ENCODE measurements at regions not wholly inside any gene's neighbourhood (a gene's known extent, or its start where the extent isn't known, plus 50 kb on each side); places are given as distances from the start of the nearest gene placed in this dataset.

DNA sequence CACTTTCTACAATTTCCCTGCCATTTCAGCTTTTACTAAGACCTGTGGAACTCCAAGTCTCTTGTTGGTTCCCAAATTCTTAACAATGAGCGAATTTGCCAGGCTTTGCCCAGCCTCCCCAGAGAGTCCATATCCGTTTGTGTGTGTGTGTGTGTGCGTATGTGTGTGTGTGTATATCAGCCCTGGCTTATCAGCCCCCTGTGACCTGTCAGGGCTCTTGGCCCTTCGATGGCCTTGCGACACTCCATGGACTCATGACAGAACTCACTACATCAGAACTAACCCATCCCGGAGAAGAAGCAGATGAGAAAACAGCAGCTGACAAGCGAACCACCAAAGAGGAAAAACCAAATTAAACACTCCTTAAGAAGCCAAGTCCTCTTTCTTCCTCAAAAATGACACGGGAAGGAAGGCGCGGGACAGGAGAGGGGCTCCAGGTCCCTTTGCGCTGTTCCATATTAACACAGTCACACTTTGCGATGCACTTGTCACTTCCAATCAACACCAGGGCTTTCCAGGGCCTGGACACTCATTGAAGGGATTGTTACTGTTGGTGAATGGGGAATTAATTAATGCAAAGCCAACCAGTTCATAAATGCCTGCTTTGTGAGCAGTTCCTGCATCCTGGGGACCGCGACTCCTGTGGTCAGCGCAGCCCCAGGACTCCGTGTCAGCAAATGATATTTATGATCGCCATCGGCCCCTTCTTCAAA, 524.0 kb downstream of the CD83 start:
- no peak for DNase-seq (ENCODE audit: low spot score)
- intact Hi-C loops (cut with DNase I), result no loop called here

DNA sequence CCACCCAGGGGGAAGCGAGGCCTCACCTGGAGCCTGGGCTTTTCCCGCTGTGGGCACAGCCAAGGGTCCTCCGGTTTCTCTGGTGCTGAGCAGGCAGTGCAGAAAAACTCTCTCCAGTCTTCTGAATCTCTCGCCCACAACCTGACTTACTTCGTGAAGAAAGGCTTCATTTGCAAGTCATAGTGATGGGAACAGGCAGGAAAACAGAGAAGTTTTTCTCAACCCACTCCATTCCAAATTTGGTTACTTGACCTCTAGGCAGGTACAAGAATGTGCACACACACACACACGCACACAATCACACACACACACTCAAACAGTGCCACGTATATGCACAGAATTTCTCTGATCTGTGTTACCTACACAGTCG, 524.5 kb downstream of the CD83 start:
- intact Hi-C loops (cut with DNase I), result no loop called here

DNA sequence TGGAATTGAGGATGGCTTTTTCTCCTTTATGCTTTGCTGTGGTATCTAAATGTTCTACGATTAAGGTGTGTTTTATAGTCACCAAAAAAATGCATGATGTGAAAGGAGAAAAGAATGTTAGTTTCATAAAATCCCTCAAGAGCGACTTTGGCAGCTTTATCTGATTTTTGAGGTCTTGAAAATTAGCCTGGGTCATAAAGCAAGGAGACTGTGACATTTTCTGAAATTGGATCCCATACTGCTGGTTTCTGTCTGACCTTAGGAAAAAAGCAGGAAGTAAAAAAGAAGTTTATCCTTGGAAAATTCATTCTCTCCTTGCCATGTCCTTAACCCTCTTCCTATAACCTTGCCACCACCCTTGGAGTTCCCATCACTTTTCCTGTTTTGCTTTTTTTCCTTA, 525.3 kb downstream of the CD83 start:
- no peak for DNase-seq (ENCODE audit: low spot score)
- intact Hi-C loops (cut with DNase I), result no loop called here

More for the DNA sequence above, 524.5 kb downstream of the CD83 start:
- no peak for DNase-seq (ENCODE audit: low spot score)

DNA sequence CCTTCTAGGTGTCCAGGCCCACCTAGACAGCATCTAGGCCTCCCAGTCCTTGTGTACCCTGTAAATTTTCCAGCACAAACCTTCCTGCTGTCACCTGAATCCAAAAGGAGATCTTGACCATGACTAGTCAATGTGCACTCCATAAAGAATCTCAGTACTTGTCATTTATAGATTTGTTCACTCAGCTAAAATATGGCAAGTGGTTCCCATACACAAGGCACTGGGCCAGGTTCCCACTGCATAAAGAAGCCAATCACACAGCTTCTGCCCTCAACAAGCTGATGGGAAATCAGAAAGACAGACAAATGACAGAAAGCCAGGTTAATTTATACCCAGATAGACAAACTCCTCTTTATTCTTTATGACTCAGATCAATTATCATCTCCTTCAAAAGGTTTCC, 526.8 kb downstream of the CD83 start:
- DNase-seq (ENCODE audit: low spot score), result no peak
- intact Hi-C loops (cut with DNase I), result no loop called here

DNA sequence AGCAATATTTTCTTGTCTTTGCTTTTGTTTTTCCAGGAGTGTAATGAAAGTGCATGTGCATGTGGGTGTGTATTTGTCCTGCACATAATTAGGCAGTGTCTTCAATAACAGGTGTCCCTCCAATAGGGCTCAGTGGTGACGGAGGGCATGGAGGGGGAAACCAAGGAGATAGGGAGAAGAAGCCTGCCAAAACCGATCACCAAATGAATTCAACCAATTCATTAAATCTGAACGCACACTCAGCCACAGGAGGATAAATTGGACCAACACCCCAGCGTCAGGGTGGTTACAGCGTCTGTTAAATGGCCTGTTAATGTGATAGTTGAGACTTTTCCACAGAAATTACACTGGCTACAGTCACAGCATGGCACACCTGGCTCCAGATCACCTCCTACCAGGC, 527.6 kb downstream of the CD83 start:
- intact Hi-C loops (cut with DNase I), result no loop called here
- no peak for DNase-seq (ENCODE audit: low spot score)

DNA sequence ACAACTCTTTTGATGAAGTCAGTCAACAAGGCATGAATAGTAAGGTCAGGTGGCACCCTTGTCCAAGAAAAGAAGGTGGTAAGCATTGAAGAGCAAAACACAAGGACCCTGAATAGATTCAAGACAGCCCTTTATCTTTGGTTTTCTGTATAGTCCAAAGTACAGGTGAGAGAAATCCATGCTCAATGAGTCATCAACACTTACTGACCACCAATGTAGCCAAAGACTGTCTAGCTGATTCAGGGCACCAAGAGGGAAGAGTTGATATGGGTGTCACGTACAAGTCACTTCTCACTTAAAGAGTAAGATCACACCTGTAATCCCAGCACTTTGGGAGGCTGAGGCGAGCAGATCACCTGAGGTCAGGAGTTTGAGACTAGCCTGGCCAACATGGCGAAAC, 528.3 kb downstream of the CD83 start:
- no peak for DNase-seq (ENCODE audit: low spot score)
- intact Hi-C loops (cut with DNase I), result no loop called here

DNA sequence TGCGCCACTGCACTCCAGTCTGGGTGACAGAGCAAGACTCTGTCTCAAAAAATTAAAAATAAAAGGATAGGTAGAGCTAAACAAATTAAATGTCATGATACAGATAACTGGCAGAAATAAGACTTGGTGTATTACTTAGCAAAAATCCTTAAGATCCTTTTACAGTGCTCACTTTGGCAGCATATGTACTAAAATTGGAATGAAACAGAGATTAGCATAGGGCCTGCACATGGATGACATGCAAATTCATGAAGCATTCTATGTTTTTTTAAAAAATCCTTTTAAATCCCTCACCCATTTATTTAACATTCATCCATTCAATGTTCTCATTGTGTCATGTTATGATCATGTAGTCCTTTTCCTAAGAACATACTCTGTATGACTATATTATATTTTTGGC, 528.8 kb downstream of the CD83 start:
- intact Hi-C loops (cut with DNase I), result no loop called here

DNA sequence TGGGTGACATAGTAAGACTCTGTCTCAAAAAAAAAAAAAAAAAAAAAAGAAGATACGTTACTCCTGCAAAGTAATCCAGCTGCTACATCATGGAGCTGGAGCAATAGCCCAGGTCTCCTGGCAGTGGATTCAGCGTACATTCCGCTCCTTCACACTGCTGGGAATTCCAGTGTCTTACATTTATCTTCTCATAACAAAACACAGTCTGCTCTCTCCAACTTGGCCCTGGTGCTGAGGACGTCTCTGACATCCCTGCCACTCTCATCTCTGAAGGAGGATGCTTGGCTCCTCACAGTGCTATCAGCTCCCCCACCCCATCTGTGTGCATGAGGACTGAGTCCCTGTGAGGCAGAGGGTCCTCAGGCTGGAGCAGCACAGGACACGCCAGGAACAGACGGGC, 529.8 kb downstream of the CD83 start:
- intact Hi-C loops (cut with DNase I), result no loop called here
- no peak for DNase-seq (ENCODE audit: low spot score)

More for the DNA sequence above, 528.8 kb downstream of the CD83 start:
- no peak for DNase-seq (ENCODE audit: low spot score)

DNA sequence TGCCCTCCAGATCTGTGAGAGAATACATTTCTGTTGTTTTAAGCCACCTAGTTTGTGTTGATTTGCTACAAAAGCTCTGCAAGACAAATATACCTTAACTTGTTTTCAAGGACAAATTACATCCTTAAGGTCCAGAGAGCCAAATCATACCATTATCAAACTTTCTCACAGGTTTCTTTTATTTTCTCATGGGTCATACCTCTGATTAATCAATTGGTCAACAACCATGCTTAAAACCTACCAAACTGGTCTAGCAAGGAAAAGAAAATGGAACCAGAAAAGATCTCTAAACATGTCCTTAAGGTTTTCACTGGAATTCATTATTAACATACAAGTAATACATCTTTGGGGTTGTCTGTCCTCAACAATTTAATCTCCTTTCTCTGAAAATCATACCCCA, 535.0 kb downstream of the CD83 start:
- no peak for DNase-seq (ENCODE audit: low spot score)
- intact Hi-C loops (cut with DNase I), result no loop called here

DNA sequence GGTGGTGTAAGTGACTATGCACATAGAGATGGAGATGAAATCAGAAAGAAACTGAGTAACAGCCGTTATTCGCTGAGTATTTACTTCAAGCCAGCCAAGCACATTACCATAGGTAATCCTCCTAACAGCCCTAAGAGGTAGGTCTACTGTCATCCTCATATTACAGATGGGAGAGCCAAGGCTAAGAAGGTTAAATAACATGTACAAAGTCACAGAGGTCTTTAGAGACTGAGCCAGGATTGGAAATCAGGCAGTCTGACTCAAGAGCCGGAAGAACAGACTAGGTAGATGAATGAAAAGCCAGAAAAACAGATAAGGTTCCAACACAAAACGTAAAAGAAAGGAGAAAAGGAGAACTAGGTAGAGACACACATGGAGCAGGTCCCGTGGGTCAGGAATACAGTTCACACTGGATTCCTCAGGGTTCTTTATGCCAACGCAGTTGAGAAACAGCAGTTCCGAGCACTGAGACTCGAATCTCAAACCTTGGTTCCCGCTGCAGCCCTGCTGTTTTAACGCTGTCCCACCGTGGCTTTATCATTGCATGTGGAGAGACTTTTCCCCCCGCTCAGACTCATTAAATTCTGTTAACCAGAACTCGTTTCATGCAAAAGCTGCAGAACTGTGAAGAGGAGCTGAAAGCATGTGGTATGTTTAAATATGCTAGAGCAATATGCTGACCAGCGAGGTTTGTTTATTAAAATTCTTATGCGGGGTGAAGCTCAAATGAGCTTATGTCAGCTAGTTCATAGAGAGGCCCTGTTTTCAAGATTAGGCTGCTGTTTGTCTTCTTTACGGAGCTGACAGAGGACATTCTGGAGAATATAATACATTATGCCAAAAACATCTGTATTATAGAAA, 537.9 kb downstream of the CD83 start:
- DNase-seq (ENCODE audit: low spot score), result no peak
- intact Hi-C loops (cut with DNase I), result no loop called here

DNA sequence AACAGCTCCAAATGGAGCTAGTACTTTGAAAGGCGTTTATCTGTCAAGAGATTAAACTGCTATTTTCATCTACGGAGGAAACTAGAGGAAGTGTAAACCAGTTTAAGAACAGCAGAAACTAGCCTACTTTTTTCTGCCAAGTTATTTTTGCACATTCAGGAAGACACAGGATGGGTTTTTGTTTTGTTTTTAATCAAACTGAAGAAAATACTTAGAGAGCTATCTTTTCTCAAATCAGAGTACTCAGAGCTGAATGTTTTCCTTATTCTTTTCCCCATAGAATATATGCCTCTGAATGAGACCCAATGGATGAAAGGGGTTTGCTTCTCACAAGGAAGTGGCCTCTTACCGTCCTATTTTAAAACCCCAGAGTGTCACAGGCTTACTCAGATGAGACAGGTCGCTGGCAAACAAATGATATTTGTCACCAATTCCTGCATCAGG, 538.5 kb downstream of the CD83 start:
- DNase-seq (ENCODE audit: low spot score), result no peak
- intact Hi-C loops (cut with DNase I), result no loop called here

DNA sequence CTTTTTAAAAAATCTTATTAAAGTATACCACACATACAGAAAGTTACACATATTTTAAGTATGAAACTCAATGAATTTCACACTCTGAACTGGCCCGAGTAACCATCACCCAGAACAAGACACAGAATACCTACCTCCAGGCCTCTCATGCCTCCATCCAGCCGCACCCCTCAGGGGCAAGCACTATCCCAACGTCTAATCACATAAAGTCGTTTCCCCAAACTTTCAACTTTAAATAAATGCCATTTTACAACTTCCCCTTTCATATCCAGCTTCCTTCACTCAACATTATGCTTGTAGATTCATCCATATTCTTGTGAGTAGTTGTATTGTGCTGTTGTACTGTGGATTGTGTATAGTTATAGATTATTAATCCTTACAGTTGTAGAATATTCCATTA, 539.1 kb downstream of the CD83 start:
- intact Hi-C loops (cut with DNase I), result no loop called here
- no peak for DNase-seq (ENCODE audit: low spot score)

DNA sequence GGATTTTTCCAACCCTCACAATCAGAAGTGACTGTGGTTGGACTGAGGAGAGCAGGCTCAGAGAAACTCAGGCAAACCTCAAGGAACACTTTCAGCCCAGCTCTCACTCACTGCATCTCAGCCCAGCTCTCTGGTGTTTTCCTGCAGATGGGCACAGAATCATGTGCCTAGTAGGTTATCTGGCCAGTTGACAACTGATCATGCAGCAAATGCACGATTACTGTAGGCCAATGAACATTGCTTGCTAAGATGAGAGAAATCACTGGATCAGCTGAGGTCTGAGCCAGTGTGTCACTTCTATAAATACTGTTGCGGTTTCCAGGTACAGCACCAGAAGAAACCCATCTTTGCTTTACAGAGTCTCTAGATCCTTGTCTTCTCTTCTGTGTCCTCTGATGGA, 540.5 kb downstream of the CD83 start:
- no peak for DNase-seq (ENCODE audit: low spot score)
- intact Hi-C loops (cut with DNase I), result no loop called here

DNA sequence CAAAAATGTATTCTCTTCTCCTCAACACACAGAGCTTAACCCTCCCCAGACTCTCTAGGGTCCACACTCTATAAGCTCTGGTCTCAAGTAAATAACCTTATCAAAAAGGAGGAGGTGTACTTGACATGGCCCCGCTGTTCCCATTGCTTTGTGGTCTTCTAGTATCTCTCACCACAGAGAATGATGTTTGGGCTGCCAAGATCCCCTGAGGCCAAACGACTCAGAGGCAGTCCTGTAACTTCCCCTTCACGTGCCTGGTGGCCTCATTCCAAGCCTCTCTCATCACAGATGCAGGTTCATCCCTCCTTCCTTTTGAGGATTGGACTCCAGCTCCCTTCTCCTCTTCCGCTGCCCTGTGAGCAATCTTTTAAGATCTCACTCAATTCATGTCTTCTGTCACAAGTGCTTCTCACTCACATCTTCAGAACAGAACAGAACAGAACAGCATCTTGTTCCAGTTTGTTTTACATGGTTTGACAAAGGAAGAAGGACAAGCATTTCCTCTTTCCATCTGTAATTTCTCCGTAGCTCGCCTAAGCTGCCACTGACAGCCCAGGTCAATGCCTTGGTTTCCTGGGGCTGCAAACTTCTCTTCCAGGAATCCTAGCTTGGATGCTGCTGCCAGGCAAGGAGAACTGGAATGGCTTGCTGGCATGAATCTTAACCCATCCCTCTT, 541.5 kb downstream of the CD83 start:
- DNase-seq (ENCODE audit: low spot score), result no peak
- intact Hi-C loops (cut with DNase I), result no loop called here

DNA sequence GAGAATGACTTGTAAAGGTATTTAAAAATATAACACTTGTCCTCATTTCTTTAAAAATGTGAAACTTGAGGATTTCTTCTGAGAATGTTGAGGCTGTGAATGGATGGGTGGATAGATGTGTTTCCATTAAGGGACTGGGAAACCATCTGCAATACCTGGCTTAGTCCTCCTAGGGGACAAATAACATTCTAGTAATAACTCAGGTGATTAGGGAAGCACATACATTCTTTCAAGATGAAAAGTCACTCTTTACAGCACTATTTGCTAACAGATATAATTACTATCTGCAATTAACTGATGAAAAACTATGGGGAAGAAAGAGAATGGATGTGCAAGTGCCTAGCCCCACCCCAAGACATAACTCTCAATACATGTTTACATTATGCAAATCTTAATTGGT, 542.3 kb downstream of the CD83 start:
- intact Hi-C loops (cut with DNase I), result no loop called here
- DNase-seq (ENCODE audit: low spot score), result no peak

DNA sequence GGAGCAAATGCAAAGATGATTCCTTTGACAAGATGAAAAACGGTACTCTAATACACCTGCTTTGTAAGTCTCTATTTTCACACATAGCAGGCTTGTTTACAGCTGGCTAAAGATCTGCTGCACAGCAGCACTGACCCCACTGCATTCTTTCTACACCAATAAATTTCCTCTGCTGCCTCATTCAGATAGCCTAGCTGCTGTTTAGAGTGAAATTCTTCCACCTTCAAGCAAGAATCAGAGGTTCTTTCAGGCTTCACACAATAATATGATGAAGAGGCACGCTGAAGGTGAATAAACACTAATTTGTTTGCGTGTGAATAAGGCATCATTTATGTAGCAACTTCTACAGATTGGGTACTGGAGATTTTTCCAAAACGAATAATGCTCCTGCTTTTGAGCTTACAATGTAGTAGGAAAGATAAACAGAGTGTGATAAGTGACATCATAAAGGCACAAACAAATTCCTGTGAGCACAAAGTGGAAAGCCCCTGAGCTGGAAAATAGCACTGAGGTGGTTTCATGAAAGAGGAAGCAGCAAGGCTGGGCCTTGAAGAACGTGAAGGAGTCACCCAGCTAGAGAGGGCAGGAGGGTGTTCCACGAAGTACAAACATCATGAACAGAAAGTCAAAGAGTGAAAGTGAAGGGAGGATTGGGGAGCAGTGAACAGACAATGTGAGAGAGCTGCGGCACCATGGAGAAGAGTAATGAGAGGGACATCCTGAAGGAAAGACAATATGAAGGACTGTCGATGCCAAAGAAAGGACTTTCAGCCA, 543.4 kb downstream of the CD83 start:
- DNase-seq (ENCODE audit: low spot score), result no peak
- intact Hi-C loops (cut with DNase I), result no loop called here

DNA sequence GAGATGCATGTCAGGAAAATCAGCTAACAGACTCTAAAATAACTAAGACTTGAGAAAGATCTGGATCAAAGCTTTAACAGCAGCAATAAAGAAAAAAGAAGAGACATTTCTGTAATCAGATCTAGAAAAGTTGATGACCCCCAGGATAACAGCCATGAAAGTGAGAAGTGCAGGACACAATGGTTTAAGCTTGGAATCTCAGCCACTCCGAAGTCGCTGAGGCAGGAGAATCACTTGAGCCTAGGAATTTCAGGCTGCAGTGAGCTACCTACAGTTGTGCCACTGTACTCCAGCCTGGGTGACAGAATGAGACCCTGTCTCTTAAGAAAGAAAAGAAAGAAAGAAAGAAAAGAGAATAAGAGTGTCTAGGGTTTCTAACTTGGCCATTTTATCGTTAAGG, 544.1 kb downstream of the CD83 start:
- DNase-seq (ENCODE audit: low spot score), result no peak
- intact Hi-C loops (cut with DNase I), result no loop called here

DNA sequence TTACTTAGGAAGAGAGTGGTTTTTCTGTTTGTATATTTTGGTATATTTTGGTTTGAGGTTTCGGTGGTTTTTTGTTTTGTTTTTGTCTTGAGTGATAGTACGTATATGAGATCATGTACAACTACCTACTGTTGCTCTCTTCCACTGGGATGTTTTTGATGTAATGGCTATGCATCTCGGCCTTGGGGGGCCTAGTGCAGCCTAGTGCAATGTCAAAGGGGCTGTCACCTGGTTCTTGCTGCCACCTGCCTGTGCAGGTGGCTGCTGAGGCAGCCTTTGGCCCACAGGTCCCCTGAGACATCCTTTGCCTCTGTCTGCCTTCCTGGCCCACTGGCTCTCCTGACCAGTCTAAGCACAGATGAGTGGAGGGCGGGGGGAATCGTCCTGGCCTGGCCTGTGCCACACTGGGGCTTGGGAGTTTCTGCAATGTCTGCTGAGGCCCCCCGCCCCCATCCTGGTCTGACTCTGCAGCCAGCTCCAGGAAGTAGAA, 546.6 kb downstream of the CD83 start:
- intact Hi-C loops (cut with DNase I), result no loop called here
- DNase-seq (ENCODE audit: low spot score), result no peak

DNA sequence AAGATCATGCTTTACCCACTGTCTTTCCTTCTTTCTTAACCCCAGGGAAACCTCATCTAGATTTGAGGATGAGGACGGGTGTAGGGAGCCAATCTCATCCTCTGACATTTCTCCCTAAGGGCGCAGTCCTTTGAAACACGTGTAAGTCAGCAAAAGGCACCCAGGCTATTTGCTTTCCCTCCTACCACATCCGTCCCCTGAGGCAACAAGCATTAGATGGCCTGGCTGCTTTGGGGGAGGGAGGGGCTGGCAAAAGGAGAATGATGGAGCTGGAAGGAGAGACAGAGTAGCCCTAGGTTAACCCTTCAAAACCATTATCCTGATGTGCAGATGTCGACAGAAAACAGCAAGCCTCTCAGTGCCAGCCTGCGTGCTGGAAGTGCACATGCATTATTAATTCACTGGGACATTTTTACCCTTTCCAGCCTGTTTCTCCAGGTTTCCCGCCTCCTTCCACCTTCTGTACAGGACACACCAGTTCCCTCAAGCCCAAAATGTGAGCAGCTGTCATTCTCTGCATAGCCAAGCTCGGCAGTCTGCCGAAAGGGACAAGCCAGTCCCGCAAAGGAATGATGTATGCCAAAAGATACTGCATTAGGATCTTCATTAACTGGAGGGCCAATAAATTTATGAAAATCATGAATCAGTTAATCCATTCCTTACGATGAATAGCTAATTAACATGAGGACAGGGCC, 547.2 kb downstream of the CD83 start:
- intact Hi-C loops (cut with DNase I), result no loop called here
- no peak for DNase-seq (ENCODE audit: low spot score)
